AG04450 (cell line): ENCODE measurements at regions not wholly inside any gene's neighbourhood (a gene's known extent, or its start where the extent isn't known, plus 50 kb on each side); places are given as distances from the start of the nearest gene placed in this dataset.

Source experiments
- CTCF ChIA-PET: fragments of 300-600, 350-600 bp; formaldehyde crosslinking; extraction: SDS; loops from one replicate; lab custom pipeline; 2022; ENCODE audit warnings: antibody characterized with exemption, inconsistent platforms; lab: Charles Lee
- POLR2A ChIA-PET: fragments of 350-600 bp; formaldehyde crosslinking; extraction: SDS; loops from one replicate; lab custom pipeline; 2021; ENCODE audit warnings: antibody characterized with exemption, inconsistent platforms; lab: Yijun Ruan, JAX
- DNase-seq: peaks from one replicate; pipeline ENCODE4 v3.0.0-alpha.2; 2011; ENCODE audit warnings: low read depth, low spot score
- H3K27ac ChIP-seq: one replicate; pipeline ENCODE4 v1.5.1; 2012; ENCODE audit warnings: low read depth, low read length, control low read depth
- H3K27me3 ChIP-seq: one replicate; pipeline ENCODE4 v1.6.0; 2012; ENCODE audit warnings: low read length; ENCODE audit not compliant: control insufficient read depth, insufficient read depth
- H3K4me3 ChIP-seq: 2 replicates; pipeline ENCODE4 v1.5.1; 2011; ENCODE audit warnings: mild to moderate bottlenecking, low read depth, low read length, control low read depth
- H3K9me3 ChIP-seq: 2 replicates; pipeline ENCODE4 v1.5.1; 2012; ENCODE audit warnings: low read length; ENCODE audit not compliant: control insufficient read depth, insufficient read depth
- CTCF ChIP-seq: IDR thresholded peaks from 2 replicates; pipeline ENCODE4 v1.5.1; 2011; ENCODE audit warnings: low read depth, low read length, control low read depth, inconsistent platforms

GRCh38 chr2:23096906-23097602, 287.9 kb upstream of the KLHL29 start:
- POLR2A ChIA-PET = no interaction called here
- H3K27me3 ChIP-seq = no peaks in the 10 kb centered on the region
- CTCF ChIA-PET = no interaction called here
- no peak overlapping the region for H3K27ac ChIP-seq
- no peak for TF ChIP-seq CTCF
- H3K9me3 ChIP-seq = peaks cover 3% of the 10 kb centered on the region; the same call in 1 of the 2 replicates
- H3K4me3 ChIP-seq = no peak overlapping the region
- DNase-seq = no peak

GRCh38 chr2:23100406-23100805, 284.6 kb upstream of the KLHL29 start:
- ChIA-PET CTCF (no interaction called here), POLR2A (no interaction called here)
- H3K4me3 ChIP-seq = no peak overlapping the region
- peaks cover 3% of the 10 kb centered on the region; the same call in 1 of the 2 replicates for H3K9me3 ChIP-seq
- no peak for DNase-seq
- no peak for TF ChIP-seq CTCF
- no peaks in the 10 kb centered on the region for H3K27me3 ChIP-seq
- H3K27ac ChIP-seq = no peak overlapping the region

- DNase-seq = no peak
- no peak for TF ChIP-seq CTCF
- Histone ChIP-seq H3K27me3 (no peaks in the 10 kb centered on the region), H3K27ac (no peak overlapping the region), H3K9me3 (no peaks in the 10 kb centered on the region), H3K4me3 (no peak overlapping the region)
- POLR2A ChIA-PET = no interaction called here
- CTCF ChIA-PET = no interaction called here
Observed at GRCh38 chr2:23106242-23106785, 278.7 kb upstream of the KLHL29 start.

- ChIA-PET POLR2A (no interaction called here), CTCF (no interaction called here)
- no peaks in the 10 kb centered on the region for H3K9me3 ChIP-seq
- DNase-seq = no peak
- H3K27ac ChIP-seq = no peak overlapping the region
- TF ChIP-seq CTCF = no peak
- H3K4me3 ChIP-seq = no peak overlapping the region
- no peaks in the 10 kb centered on the region for H3K27me3 ChIP-seq
Observed at GRCh38 chr2:23107327-23107941, 277.5 kb upstream of the KLHL29 start.

GRCh38 chr2:23111263-23111662, 273.7 kb upstream of the KLHL29 start:
- POLR2A ChIA-PET = no interaction called here
- CTCF ChIA-PET = no interaction called here

More at GRCh38 chr2:23111263-23111662, 273.7 kb upstream of the KLHL29 start:
- TF ChIP-seq CTCF = no peak
- Histone ChIP-seq H3K4me3 (no peak overlapping the region), H3K9me3 (no peaks in the 10 kb centered on the region), H3K27ac (no peak overlapping the region), H3K27me3 (no peaks in the 10 kb centered on the region)
- no peak for DNase-seq
